Upper lobe of right lung (tissue), 1 donor: ENCODE measurements at regions not wholly inside any gene's neighbourhood (a gene's known extent, or its start where the extent isn't known, plus 50 kb on each side); places are given as distances from the start of the nearest gene placed in this dataset.

Experiments used
- ATAC-seq: fragments of 200-7000 bp; cut with Tn5 transposase; one replicate; pipeline ENCODE4 v1.9.1; 2020; ENCODE audit warnings: mild to moderate bottlenecking, moderate library complexity
- DNase-seq: peaks from one replicate; pipeline ENCODE4 v3.0.0-alpha.2; 2020
- H3K27ac ChIP-seq: fragments of 200-600 bp; one replicate; pipeline ENCODE4 v1.8.0; 2022
- H3K27me3 ChIP-seq: fragments of 200-600 bp; one replicate; pipeline ENCODE4 v1.8.0; 2022; ENCODE audit warnings: mild to moderate bottlenecking
- H3K36me3 ChIP-seq: fragments of 200-600 bp; one replicate; pipeline ENCODE4 v1.8.0; 2022
- H3K4me1 ChIP-seq: fragments of 200-600 bp; one replicate; pipeline ENCODE4 v1.8.0; 2022
- H3K4me3 ChIP-seq: fragments of 200-600 bp; one replicate; pipeline ENCODE4 v1.8.0; 2022; ENCODE audit warnings: mild to moderate bottlenecking
- H3K9me3 ChIP-seq: fragments of 200-600 bp; one replicate; pipeline ENCODE4 v1.8.0; 2022
- CTCF ChIP-seq: fragments of 200-600 bp; IDR thresholded peaks from one replicate; pipeline ENCODE4 v1.8.0; 2022; ENCODE audit warnings: antibody characterized with exemption
- intact Hi-C: fragments of 100-400 bp; cut with DNase I; formaldehyde crosslinking; loops from one replicate; pipeline ENCODE4 v1.11.0; 2022
- donor health status: DM: no; HTN: yes; CAD: no; lungs with severe emphysema.

- H3K4me1 ChIP-seq, result no peaks in the 10 kb centered on the region
- DNase-seq (no peak), ATAC-seq (no peak)
- TF ChIP-seq CTCF, result no peak
- H3K36me3 ChIP-seq, result no peaks in the 10 kb centered on the region
- intact Hi-C loops, result no loop called here
- no peaks in the 10 kb centered on the region for H3K27me3 ChIP-seq
- no peak overlapping the region for H3K4me3 ChIP-seq
- H3K27ac ChIP-seq, result no peak overlapping the region
- H3K9me3 ChIP-seq, result peaks cover 4% of the 10 kb centered on the region
These were observed 532.4 kb upstream of the ITGA1 start for GRCh38 chr5:52255308-52255707.

GRCh38 chr5:52262844-52263243 is 524.9 kb upstream of the ITGA1 start:
- TF ChIP-seq CTCF, result no peak
- H3K27ac ChIP-seq, result no peak overlapping the region
- H3K4me3 ChIP-seq, result no peak overlapping the region
- H3K27me3 ChIP-seq, result no peaks in the 10 kb centered on the region
- DNase-seq (no peak), ATAC-seq (no peak)
- no peaks in the 10 kb centered on the region for H3K4me1 ChIP-seq
- intact Hi-C loops, result no loop called here
- no peaks in the 10 kb centered on the region for H3K36me3 ChIP-seq
- no peaks in the 10 kb centered on the region for H3K9me3 ChIP-seq

GRCh38 chr5:52269401-52269800 is 518.3 kb upstream of the ITGA1 start:
- H3K9me3 ChIP-seq, result no peaks in the 10 kb centered on the region
- intact Hi-C loops, result no loop called here
- ATAC-seq (no peak), DNase-seq (no peak)
- no peaks in the 10 kb centered on the region for H3K4me1 ChIP-seq
- no peak overlapping the region for H3K27ac ChIP-seq
- no peaks in the 10 kb centered on the region for H3K27me3 ChIP-seq
- no peak overlapping the region for H3K4me3 ChIP-seq
- no peak for TF ChIP-seq CTCF
- H3K36me3 ChIP-seq, result no peaks in the 10 kb centered on the region

- no peaks in the 10 kb centered on the region for H3K4me1 ChIP-seq
- intact Hi-C loops, result no loop called here
- TF ChIP-seq CTCF, result no peak
- H3K36me3 ChIP-seq, result no peaks in the 10 kb centered on the region
- DNase-seq (no peak), ATAC-seq (no peak)
- no peak overlapping the region for H3K4me3 ChIP-seq
- no peaks in the 10 kb centered on the region for H3K27me3 ChIP-seq
- H3K9me3 ChIP-seq, result no peaks in the 10 kb centered on the region
- H3K27ac ChIP-seq, result no peak overlapping the region
These were observed 517.9 kb upstream of the ITGA1 start for GRCh38 chr5:52269859-52270258.

GRCh38 chr5:52275639-52276038 is 512.1 kb upstream of the ITGA1 start:
- intact Hi-C loops, result no loop called here
- TF ChIP-seq CTCF, result no peak
- no peak overlapping the region for H3K4me3 ChIP-seq
- H3K9me3 ChIP-seq, result no peaks in the 10 kb centered on the region
- no peaks in the 10 kb centered on the region for H3K36me3 ChIP-seq
- ATAC-seq, result no peak
- no peaks in the 10 kb centered on the region for H3K27me3 ChIP-seq
- H3K27ac ChIP-seq, result no peak overlapping the region
- no peak for DNase-seq
- no peaks in the 10 kb centered on the region for H3K4me1 ChIP-seq

- no peak overlapping the region for H3K4me3 ChIP-seq
- no peaks in the 10 kb centered on the region for H3K4me1 ChIP-seq
- H3K9me3 ChIP-seq, result no peaks in the 10 kb centered on the region
- DNase-seq (no peak), ATAC-seq (no peak)
- no peak overlapping the region for H3K27ac ChIP-seq
- no peaks in the 10 kb centered on the region for H3K27me3 ChIP-seq
- TF ChIP-seq CTCF, result no peak
- intact Hi-C loops, result no loop called here
- H3K36me3 ChIP-seq, result no peaks in the 10 kb centered on the region
These were observed 510.6 kb upstream of the ITGA1 start for GRCh38 chr5:52277101-52277500.
